A549 (cell line): ENCODE measurements at regions not wholly inside any gene's neighbourhood (a gene's known extent, or its start where the extent isn't known, plus 50 kb on each side); places are given as distances from the start of the nearest gene placed in this dataset.

Experiments used
- BHLHE40 ChIP-seq: IDR thresholded peaks from 2 replicates; pipeline ENCODE4 v1.6.1; 2012; ENCODE audit warnings: low read depth, low read length, inconsistent platforms
- CHD2 ChIP-seq: fragments of 150-350 bp; IDR thresholded peaks from 2 replicates; pipeline ENCODE4 v1.6.1; 2014; ENCODE audit warnings: low read length; ENCODE audit not compliant: partially characterized antibody
- EHMT2 ChIP-seq: fragments of 200-600 bp; sonication (generic); IDR thresholded peaks from 2 replicates; pipeline ENCODE4 v1.6.1; 2016; ENCODE audit warnings: antibody characterized with exemption, low read depth, mild to moderate bottlenecking, moderate library complexity
- ESRRA ChIP-seq: fragments of 150-350 bp; IDR thresholded peaks from 2 replicates; pipeline ENCODE4 v1.6.1; 2014; ENCODE audit warnings: mild to moderate bottlenecking, low read length, borderline replicate concordance
- FOSL2 ChIP-seq, 2 experiments: fragments of 450-650 bp in 1 of 2; fragments of >200 bp in 1 of 2; sonication (Bioruptor Twin) in 1 of 2; formaldehyde crosslinking; IDR thresholded peaks; 2 replicates each; pipeline versions ENCODE4 v1.5.0 to v1.6.1; 2016 to 2020; ENCODE audit warnings: mild to moderate bottlenecking in 1 of 2, moderate library complexity in 1 of 2
- FOXS1 ChIP-seq: fragments of 250-450 bp; sonication (Bioruptor Pico); IDR thresholded peaks from 2 replicates; pipeline ENCODE4 v1.5.0; 2020; ENCODE audit warnings: mild to moderate bottlenecking, moderate library complexity
- GATA3 ChIP-seq: IDR thresholded peaks from 2 replicates; pipeline ENCODE4 v1.6.1; 2012; ENCODE audit warnings: borderline replicate concordance
- HEYL ChIP-seq: fragments of 250-450 bp; sonication (Bioruptor Pico); IDR thresholded peaks from 2 replicates; pipeline ENCODE4 v1.8.0; 2021; ENCODE audit warnings: mild to moderate bottlenecking, moderate library complexity
- HOXA7 ChIP-seq: fragments of 250-450 bp; sonication (Bioruptor Pico); IDR thresholded peaks from 2 replicates; pipeline ENCODE4 v1.5.0; 2020; ENCODE audit warnings: mild to moderate bottlenecking, moderate library complexity
- JUN ChIP-seq, 2 experiments: fragments of >200 bp; sonication (Bioruptor Twin); formaldehyde crosslinking; IDR thresholded peaks; 2 replicates in 1 of 2; 3 replicates in 1 of 2; pipeline ENCODE4 v1.6.1; 2016 to 2017
- KDM5A ChIP-seq: fragments of 200-600 bp; sonication (generic); IDR thresholded peaks from 2 replicates; pipeline ENCODE4 v1.6.1; 2016; ENCODE audit warnings: antibody characterized with exemption, mild to moderate bottlenecking
- MAZ ChIP-seq: fragments of 150-350 bp; IDR thresholded peaks from 2 replicates; pipeline ENCODE4 v1.6.1; 2014; ENCODE audit warnings: antibody characterized with exemption, low read depth, low read length, borderline replicate concordance
- NR3C1 ChIP-seq: fragments of >200 bp; sonication (Bioruptor Twin); formaldehyde crosslinking; IDR thresholded peaks from 3 replicates; pipeline ENCODE4 v1.6.1; 2017
- PHF8 ChIP-seq: fragments of 200-600 bp; sonication (generic); IDR thresholded peaks from 2 replicates; pipeline ENCODE4 v1.6.1; 2016; ENCODE audit warnings: low read depth, mild to moderate bottlenecking, antibody characterized with exemption, moderate library complexity, borderline replicate concordance
- POLR2A ChIP-seq: IDR thresholded peaks from 2 replicates; pipeline ENCODE4 v1.6.1; 2012; ENCODE audit warnings: mild to moderate bottlenecking, low read length
- POLR2AphosphoS2 ChIP-seq: conservative IDR thresholded peaks from 2 replicates; pipeline ENCODE4 v1.6.1; 2012; ENCODE audit warnings: low read length, improper control_type of control experiment, inconsistent platforms
- RAD21 ChIP-seq, 2 experiments: fragments of >200 bp in 1 of 2; sonication (Bioruptor Twin) in 1 of 2; formaldehyde crosslinking in 1 of 2; IDR thresholded peaks in 1 of 2; conservative IDR thresholded peaks in 1 of 2; 2 replicates in 1 of 2; 3 replicates in 1 of 2; pipeline ENCODE4 v1.6.1; 2012 to 2018; ENCODE audit warnings: inconsistent platforms in 1 of 2
- SREBF2 ChIP-seq: fragments of 450-650 bp; IDR thresholded peaks from 2 replicates; pipeline ENCODE4 v1.6.1; 2014; ENCODE audit warnings: mild to moderate bottlenecking, moderate library complexity
- TP53 ChIP-seq: fragments of 250-450 bp; sonication (Bioruptor Pico); IDR thresholded peaks from 2 replicates; pipeline ENCODE4 v1.5.0; 2021; ENCODE audit warnings: mild to moderate bottlenecking, moderate library complexity
- ZNF302 ChIP-seq: fragments of 250-450 bp; sonication (Bioruptor Pico); IDR thresholded peaks from 2 replicates; pipeline ENCODE4 v1.9.0; 2021; ENCODE audit warnings: inconsistent platforms, mild to moderate bottlenecking, moderate library complexity
- TF ChIP-seq, protein P1 (sequence below): IDR thresholded peaks from 2 replicates; pipeline ENCODE4 v1.6.1; 2012
- TF ChIP-seq, protein P2 (sequence below): fragments of >200 bp; sonication (Bioruptor Twin); formaldehyde crosslinking; IDR thresholded peaks from 2 replicates; pipeline ENCODE4 v1.6.1; 2016
- TF ChIP-seq, protein P3 (sequence below): fragments of 200-600 bp; sonication (generic); IDR thresholded peaks from 2 replicates; pipeline ENCODE4 v1.6.1; 2016; ENCODE audit warnings: antibody characterized with exemption, mild to moderate bottlenecking, moderate library complexity
- TF ChIP-seq, protein P4 (sequence below): fragments of 150-350 bp; IDR thresholded peaks from 2 replicates; pipeline ENCODE4 v1.6.1; 2014; ENCODE audit warnings: low read depth, mild to moderate bottlenecking, low read length

DNA sequence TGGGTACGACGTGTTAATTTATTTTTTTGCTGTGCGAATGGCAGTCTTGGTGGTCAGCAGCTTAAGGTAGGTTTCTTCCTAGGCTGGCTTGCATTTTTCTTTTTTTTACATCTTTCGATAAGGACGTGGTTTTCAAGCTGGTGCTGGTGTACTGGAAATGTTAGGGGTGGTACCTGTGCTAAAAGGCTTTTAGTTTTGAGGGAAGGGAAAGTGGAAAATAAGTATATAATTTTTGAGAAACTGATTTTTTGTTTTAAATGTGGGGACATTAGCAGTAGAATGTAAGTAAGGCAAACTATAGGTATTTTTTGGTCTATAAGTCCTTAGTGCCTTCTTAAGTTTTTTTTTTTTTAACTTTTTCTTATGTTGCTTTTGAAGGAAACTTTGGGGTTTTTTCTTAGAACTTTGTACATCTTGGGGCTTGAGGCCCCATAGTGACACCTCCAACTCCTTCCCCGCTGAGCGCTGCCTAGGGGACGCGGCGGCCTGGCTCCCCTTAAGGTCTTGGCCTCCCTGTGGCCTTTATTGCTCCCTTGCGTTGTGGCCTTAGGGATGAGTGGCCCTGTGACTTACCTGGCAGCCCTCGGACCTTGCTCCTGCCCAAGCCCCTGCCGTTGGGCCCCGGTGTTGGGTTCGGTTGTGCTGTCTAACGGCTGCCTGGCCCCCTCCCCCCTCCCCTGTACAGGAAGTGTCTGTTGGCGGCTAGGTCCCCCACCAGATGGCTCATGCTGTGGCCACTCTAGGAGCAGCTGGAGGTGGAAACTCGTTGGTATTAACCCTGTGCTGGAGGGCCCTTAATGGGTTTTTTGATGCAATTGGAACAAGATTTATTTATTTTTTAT is 88.0 kb upstream of the RPRML start (continued):
- TF ChIP-seq TP53 (CRISPR knock-in tag) (peak; percentile 90), HOXA7 (CRISPR knock-in tag) (peak; percentile 84; the same call in 1 of the 2 replicates), MAZ (0 out of 2 replicates have a peak, but pooled peaks have one; percentile 71), NR3C1 (no peak), POLR2AphosphoS2 (0 out of 2 replicates have a peak, but pooled peaks have one; percentile 66), SREBF2 (no peak), ESRRA (no peak; the same call in 1 of the 2 replicates), FOXS1 (CRISPR knock-in tag) (peak; percentile 46; the same call in 1 of the 2 replicates), JUN (IDR thresholded peaks at IDR 0.05) (peak; percentile 91 to 98), CHD2 (peak; percentile 64), ZNF302 (no peak), POLR2A (peak; percentile 94), RAD21 (conservative IDR thresholded peaks at IDR 0.05 in 1 of 2, IDR thresholded peaks at IDR 0.05 in 1 of 2) (peak in 1 of 2 experiments; percentile 32; a peak in 1 of 5 replicates), KDM5A (peak; percentile 53; the same call in 1 of the 2 replicates), GATA3 (peak; percentile 46; the same call in 1 of the 2 replicates), PHF8 (peak; percentile 95), EHMT2 (no peak), HEYL (no peak), FOSL2 (IDR thresholded peaks at IDR 0.05) (no peak), FOSL2 (CRISPR knock-in tag; IDR thresholded peaks at IDR 0.05) (peak; percentile 73), BHLHE40 (0 out of 2 replicates have a peak, but pooled peaks have one; percentile 19)
- TF ChIP-seq, protein P1, sequence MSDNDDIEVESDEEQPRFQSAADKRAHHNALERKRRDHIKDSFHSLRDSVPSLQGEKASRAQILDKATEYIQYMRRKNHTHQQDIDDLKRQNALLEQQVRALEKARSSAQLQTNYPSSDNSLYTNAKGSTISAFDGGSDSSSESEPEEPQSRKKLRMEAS: peak; percentile 96
- TF ChIP-seq, protein P2, sequence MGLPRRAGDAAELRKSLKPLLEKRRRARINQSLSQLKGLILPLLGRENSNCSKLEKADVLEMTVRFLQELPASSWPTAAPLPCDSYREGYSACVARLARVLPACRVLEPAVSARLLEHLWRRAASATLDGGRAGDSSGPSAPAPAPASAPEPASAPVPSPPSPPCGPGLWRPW: no peak
- TF ChIP-seq, protein P3, sequence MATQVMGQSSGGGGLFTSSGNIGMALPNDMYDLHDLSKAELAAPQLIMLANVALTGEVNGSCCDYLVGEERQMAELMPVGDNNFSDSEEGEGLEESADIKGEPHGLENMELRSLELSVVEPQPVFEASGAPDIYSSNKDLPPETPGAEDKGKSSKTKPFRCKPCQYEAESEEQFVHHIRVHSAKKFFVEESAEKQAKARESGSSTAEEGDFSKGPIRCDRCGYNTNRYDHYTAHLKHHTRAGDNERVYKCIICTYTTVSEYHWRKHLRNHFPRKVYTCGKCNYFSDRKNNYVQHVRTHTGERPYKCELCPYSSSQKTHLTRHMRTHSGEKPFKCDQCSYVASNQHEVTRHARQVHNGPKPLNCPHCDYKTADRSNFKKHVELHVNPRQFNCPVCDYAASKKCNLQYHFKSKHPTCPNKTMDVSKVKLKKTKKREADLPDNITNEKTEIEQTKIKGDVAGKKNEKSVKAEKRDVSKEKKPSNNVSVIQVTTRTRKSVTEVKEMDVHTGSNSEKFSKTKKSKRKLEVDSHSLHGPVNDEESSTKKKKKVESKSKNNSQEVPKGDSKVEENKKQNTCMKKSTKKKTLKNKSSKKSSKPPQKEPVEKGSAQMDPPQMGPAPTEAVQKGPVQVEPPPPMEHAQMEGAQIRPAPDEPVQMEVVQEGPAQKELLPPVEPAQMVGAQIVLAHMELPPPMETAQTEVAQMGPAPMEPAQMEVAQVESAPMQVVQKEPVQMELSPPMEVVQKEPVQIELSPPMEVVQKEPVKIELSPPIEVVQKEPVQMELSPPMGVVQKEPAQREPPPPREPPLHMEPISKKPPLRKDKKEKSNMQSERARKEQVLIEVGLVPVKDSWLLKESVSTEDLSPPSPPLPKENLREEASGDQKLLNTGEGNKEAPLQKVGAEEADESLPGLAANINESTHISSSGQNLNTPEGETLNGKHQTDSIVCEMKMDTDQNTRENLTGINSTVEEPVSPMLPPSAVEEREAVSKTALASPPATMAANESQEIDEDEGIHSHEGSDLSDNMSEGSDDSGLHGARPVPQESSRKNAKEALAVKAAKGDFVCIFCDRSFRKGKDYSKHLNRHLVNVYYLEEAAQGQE: no peak
- TF ChIP-seq, protein P4, sequence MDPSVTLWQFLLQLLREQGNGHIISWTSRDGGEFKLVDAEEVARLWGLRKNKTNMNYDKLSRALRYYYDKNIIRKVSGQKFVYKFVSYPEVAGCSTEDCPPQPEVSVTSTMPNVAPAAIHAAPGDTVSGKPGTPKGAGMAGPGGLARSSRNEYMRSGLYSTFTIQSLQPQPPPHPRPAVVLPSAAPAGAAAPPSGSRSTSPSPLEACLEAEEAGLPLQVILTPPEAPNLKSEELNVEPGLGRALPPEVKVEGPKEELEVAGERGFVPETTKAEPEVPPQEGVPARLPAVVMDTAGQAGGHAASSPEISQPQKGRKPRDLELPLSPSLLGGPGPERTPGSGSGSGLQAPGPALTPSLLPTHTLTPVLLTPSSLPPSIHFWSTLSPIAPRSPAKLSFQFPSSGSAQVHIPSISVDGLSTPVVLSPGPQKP: no peak
- TF ChIP-seq, all 56 proteins: peak for 27
